BJ (cell line): ENCODE measurements at regions not wholly inside any gene's neighbourhood (a gene's known extent, or its start where the extent isn't known, plus 50 kb on each side); places are given as distances from the start of the nearest gene placed in this dataset.
A peak's percentile ranks its signal among the peaks of the same experiment; 100 is the strongest.

Source experiments
- CTCF ChIA-PET: fragments of 350-600 bp; formaldehyde crosslinking; extraction: SDS; loops from one replicate; lab custom pipeline; 2021; ENCODE audit warnings: antibody characterized with exemption, inconsistent platforms; lab: Yijun Ruan, JAX
- POLR2A ChIA-PET: fragments of 300-600 bp; sonication (Branson Sonifier 250); formaldehyde crosslinking; extraction: SDS; loops from one replicate; lab custom pipeline; 2021; ENCODE audit warnings: antibody characterized with exemption; lab: Charles Lee
- DNase-seq: peaks from one replicate; pipeline ENCODE4 v3.0.0-alpha.2; 2011; ENCODE audit warnings: low read depth
- H3K27me3 ChIP-seq: 2 replicates; pipeline ENCODE4 v1.6.0; 2011; ENCODE audit warnings: low read length; ENCODE audit not compliant: control insufficient read depth, insufficient read depth
- H3K36me3 ChIP-seq: 2 replicates; pipeline ENCODE4 v1.5.1; 2011; ENCODE audit warnings: low read length; ENCODE audit not compliant: control insufficient read depth, insufficient read depth
- H3K4me3 ChIP-seq: 2 replicates; pipeline ENCODE4 v1.5.1; 2011; ENCODE audit warnings: low read depth, mild to moderate bottlenecking, control low read depth, low read length
- CTCF ChIP-seq: IDR thresholded peaks from 2 replicates; pipeline ENCODE4 v1.5.1; 2011; ENCODE audit warnings: low read depth, mild to moderate bottlenecking, control low read depth, inconsistent platforms, low read length, moderate library complexity; ENCODE audit not compliant: insufficient read depth

DNA sequence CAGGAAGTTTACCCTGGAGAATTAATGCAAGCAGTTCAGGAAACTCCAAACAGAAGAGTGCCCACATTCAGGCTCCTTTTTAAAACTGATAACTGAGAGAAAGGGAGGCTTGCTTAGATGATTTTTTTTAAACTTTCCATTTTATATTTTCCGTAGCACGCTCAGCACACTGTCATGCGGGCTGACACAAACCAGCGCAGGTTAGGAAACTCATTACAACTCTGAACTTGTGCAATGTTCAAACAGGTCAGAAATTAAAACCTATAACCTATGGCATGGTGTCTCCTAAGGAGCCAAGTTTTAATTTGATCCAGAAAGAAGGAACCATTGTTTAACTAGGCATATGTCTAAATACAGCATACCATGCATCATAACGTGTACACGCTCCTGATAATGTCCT, 117.7 kb upstream of the SMIM21 start:
- ChIA-PET POLR2A (no interaction called here), CTCF (interaction anchor here (0.6 to 0.9 kb wide), 3 partner anchors 15 to 240 kb away, joined by 3 to 4 read pairs (median 4); no protein-coding TSS in a partner anchor)
- Histone ChIP-seq H3K4me3 (no peak overlapping the region), H3K36me3 (no peaks in the 10 kb centered on the region), H3K27me3 (no peaks in the 10 kb centered on the region; the same call in 1 of the 2 replicates)
- TF ChIP-seq CTCF: no peak
- no peak for DNase-seq

DNA sequence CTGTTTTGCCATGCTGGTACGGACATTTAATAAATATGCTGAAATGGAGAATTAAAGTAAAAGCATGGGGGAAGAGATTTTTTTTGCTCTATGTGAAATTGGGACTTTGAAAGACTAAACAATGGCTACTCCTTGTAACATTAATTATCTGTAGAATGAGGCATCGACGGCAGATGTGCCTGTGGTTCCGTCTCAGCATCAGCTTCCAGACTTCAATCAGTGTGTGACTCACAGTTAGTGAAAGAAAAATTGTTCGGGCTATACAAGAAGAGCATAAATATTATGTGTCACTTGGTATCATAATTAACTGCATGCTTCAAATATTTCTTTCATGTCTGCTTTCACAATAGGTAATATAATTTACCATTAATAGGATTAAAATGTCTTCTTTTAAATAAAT, 117.0 kb upstream of the SMIM21 start:
- CTCF ChIA-PET: interaction anchor here (0.6 to 1.6 kb wide), 4 partner anchors 28 to 241 kb away, joined by 3 to 4 read pairs (median 4); no protein-coding TSS in a partner anchor
- POLR2A ChIA-PET: no interaction called here
- no peak for TF ChIP-seq CTCF
- Histone ChIP-seq H3K4me3 (no peak overlapping the region), H3K27me3 (no peaks in the 10 kb centered on the region), H3K36me3 (no peaks in the 10 kb centered on the region)
- peak; percentile 58 for DNase-seq

GRCh38 chr18:75544051-75544481, 116.6 kb upstream of the SMIM21 start:
- CTCF ChIA-PET: interaction anchor here (0.7 to 1.6 kb wide), 2 partner anchors 65 to 94 kb away, joined by 3 to 4 read pairs; no protein-coding TSS in a partner anchor
- no peak for TF ChIP-seq CTCF
- POLR2A ChIA-PET: no interaction called here
- Histone ChIP-seq H3K27me3 (no peaks in the 10 kb centered on the region), H3K4me3 (no peak overlapping the region), H3K36me3 (no peaks in the 10 kb centered on the region)
- no peak for DNase-seq

GRCh38 chr18:75538727-75539126, 111.2 kb upstream of the SMIM21 start:
- TF ChIP-seq CTCF: no peak
- CTCF ChIA-PET: interaction anchor here (1.0 kb wide), 1 partner anchor 9 kb away, joined by 4 read pairs; no protein-coding TSS in a partner anchor
- Histone ChIP-seq H3K4me3 (no peak overlapping the region), H3K36me3 (no peaks in the 10 kb centered on the region), H3K27me3 (no peaks in the 10 kb centered on the region)
- POLR2A ChIA-PET: interaction anchor here (0.7 kb wide), 1 partner anchor 360 kb away, joined by 3 read pairs; no protein-coding TSS in a partner anchor
- peak; percentile 67 for DNase-seq

- CTCF ChIA-PET: interaction anchor here (0.6 kb wide), 1 partner anchor 251 kb away, joined by 3 read pairs; no protein-coding TSS in a partner anchor
- Histone ChIP-seq H3K36me3 (no peaks in the 10 kb centered on the region), H3K4me3 (no peak overlapping the region), H3K27me3 (no peaks in the 10 kb centered on the region)
- POLR2A ChIA-PET: no interaction called here
- no peak for TF ChIP-seq CTCF
- DNase-seq: no peak
These were observed 106.4 kb upstream of the SMIM21 start for GRCh38 chr18:75533950-75534349.
